NCI-H1417 (cell line): ENCODE measurements at regions not wholly inside any gene's neighbourhood (a gene's known extent, or its start where the extent isn't known, plus 50 kb on each side); places are given as distances from the start of the nearest gene placed in this dataset.
"Not testable (repeated sequence)": the region's sequence is repeated elsewhere in the genome, so short reads cannot be mapped to it uniquely, and the experiment has no call there.

Experiments used
- DNase-seq, 3 experiments: peaks; one replicate each; lab custom pipeline; 2025; lab: John Stamatoyannopoulos, UW

- not testable (repeated sequence) for DNase-seq
These were observed 84.7 kb downstream of the METTL2B start for GRCh38 chr7:128561116-128561722.

- not testable (repeated sequence) for DNase-seq
These were observed 86.2 kb downstream of the METTL2B start for GRCh38 chr7:128562795-128563194.

DNA sequence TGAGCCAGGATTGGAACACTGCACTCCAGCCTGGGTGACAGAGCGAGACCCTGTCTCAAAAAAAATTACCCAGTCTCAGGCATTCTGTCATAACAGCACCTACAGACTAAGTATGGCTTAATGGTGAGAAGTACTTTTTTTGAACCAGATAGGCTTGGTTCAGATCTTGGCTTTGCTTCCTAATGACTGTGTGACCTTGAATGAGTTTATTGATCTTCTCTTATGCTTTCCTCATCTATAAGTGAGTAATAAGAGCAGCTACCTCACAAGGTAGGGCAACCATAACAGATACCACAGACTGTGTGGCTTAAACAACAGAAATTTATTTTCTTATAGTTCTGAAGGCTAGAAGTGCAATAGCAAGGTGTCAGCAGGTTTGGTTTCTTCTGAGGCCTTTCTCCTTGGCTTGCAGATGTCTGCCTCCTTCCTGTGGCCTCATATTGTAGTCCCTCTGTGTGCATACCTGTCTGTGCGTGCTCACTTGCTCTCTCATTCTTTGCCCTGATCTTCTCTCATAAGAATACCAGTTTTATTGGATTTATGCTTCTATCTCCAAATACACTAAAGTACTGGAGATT lies 87.7 kb downstream of the METTL2B start:
- not testable (repeated sequence) for DNase-seq

GRCh38 chr7:128564932-128565864 lies 88.7 kb downstream of the METTL2B start:
- not testable (repeated sequence) for DNase-seq

DNA sequence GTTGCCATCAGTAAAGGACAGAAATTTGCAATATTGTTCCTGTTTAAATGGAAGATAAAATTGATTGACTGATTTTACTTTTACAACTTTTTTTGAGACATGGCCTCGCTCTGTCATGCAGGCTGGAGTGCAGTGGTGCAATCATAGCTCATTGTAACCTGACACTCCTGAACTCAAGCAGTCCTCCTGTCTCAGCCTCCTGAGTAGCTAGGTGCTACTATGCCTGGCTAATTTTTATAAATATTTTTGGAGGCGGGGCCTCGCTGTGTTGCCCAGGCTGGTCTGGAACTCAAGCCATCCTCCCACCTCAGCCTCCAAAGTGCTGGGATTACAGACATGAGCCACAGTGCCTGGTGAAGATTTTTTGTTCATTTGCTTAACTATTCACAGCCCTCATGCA lies 96.8 kb upstream of the GARIN1A start:
- peak in 1 of 3 experiments; percentile 28 for DNase-seq

DNA sequence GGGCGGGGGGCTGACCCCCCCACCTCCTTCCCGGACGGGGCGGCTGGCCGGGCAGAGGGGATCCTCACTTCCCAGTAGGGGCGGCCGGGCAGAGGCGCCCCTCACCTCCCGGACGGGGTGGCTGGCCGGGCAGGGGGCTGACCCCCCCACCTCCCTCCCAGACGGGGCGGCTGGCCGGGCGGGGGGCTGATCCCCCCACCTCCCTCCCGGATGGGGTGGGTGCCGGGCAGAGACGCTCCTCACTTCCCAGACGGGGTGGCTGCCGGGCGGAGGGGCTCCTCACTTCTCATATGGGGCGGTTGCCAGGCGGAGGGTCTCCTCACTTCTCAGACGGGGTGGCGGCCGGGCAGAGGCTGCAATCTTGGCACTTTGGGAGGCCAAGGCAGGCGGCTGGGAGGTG lies 95.1 kb upstream of the GARIN1A start:
- DNase-seq = not testable (repeated sequence)

DNA sequence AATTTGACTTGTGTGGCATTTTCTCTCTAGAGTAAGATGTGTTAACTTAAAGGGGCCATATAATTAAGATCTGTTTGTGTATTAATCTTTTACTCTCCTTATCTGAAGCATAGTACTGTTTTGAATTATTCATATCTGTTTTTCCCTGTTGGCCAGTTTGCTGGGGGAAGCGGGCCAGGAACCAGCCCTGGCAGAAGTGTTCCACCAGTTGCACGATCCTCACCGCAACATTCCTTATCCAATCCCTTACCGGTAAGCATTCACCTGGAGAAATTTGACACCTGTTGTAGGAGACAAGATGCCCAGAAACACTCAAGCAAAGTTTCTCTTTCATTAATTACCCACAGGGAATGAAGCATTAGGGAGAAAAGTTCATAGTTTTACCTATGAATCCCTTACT lies 92.2 kb upstream of the GARIN1A start:
- not testable (repeated sequence) for DNase-seq

DNA sequence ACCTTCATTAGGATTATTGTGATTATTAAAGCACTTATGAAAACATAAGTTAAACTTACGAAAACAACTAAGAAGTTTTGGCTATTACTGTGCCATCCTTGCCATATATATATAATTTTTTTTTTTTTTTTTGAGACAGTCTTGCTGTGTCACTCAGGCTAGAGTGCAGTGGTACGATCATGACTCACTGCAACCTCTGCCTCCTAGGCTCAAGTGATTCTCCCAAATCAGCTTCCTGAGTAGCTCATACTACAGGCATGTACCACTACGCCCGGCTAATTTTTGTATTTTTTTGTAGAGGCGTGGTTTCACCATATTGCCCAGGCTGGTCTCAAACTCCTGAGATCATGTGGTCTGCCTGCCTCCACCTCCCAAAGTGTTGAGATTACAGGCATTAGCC lies 91.0 kb upstream of the GARIN1A start:
- not testable (repeated sequence) for DNase-seq

DNA sequence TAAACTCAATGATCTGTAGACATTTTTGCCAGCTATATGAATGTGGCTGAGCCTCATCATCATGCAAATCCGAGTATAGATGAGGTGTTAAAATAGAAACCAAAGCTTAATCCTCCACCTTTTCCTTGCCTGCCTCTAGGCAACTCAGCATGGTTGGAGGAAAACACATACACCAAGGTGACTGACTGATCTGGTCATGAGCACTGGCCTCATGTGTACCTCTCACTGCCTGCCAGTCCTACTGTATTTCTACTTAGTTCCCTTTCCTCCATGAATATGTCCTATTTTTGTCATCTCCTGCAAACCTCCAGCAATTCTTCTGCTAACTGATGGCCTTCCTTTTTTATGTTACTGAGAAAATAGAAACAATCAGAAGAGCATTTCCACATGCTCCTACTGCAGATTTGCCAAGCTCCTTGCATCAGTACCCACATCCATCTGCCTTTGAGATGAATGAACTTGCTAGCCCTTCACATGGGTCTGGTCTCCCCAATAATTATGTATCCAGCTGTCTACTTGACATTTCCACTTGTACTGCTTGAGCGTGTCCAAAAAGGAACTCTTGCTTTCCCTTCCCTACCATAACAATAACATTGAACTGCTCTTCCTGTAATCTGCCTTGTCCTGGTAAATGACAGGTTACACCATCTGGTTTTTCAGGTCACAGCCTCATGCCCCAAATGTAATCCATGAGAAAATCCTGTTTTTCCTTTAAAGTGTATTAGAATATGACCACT lies 90.1 kb upstream of the GARIN1A start:
- DNase-seq = not testable (repeated sequence)

DNA sequence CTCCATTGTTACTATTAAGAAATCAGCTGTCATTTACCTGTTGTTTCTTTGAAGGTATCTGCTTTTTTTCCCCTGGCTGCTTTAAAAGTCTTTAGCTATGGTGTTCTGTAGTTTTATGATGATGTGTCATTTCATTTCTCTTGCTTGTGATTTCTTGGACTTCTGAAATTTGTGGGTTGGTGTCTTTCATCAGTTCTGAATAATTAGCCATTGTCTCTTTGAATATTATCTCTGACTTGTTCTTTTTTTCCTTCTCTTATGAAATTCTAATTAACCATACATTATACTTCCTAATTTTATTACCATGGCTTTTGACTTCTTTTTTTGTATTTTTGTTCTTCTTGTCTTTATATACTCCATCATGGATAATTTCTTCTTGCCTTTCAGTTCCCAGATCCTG lies 85.4 kb upstream of the GARIN1A start:
- not testable (repeated sequence) for DNase-seq

- no peak for DNase-seq
These were observed 80.4 kb upstream of the GARIN1A start for GRCh38 chr7:128591705-128592104.

- not testable (repeated sequence) for DNase-seq
These were observed 79.9 kb upstream of the GARIN1A start for GRCh38 chr7:128592209-128592608.

DNA sequence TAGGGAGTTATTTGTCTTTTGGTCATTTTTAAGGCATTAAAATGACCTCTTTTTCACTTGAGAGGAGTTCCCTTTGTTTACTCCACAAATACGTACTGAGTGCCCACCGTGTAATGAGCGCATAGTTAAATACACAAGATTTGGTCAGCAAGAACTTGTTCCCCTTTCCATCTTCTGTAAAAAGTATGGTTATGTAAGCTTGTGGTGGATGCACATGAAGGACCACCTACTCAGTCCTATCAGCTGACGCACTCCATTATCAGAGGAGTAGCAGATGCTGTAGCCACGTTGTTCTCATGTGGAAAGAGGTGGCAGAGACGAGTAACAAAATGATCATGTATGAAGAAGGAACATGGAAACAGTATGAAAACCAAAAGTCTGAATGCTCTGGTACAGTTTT lies 78.0 kb upstream of the GARIN1A start:
- not testable (repeated sequence) for DNase-seq

GRCh38 chr7:128596336-128597128 lies 75.6 kb upstream of the GARIN1A start:
- not testable (repeated sequence) for DNase-seq

- not testable (repeated sequence) for DNase-seq
These were observed 73.1 kb upstream of the GARIN1A start for GRCh38 chr7:128598946-128599345.

DNA sequence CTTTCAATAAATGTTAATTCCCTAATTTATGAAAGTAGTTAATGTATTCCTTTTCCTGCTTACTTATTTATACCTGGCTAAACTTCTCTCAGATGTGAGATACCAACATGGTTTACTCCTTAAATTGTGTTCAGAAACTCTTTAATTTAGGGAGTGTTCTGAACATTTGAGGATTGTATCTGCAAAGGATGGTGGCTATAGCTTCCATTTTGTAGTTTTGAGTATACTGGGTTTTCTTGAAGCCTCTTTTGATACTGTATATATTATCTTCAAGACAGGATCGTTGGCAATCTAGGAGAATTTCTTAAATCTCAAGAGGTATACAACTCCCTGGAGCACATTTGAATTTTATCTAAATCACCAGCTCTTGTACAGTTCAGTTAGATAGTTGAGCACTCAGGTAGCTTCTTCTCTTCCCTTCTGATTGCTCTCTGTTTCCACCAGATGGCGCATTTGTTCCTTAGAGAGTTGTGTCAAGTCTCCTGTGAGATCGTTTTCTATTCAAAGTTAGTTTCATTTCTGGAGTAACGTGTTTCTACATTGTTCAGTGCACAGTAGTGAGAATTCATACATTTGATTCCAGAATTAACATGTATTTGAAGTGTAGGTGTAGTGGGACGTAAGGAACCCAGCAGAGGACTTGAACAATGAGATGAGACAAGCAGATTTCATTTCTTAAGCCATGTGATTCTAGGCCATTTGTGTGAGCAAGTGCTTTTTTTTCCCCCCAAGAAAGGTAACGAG lies 63.2 kb upstream of the GARIN1A start:
- DNase-seq = peak; percentile 48 to 87 (median 49)

DNA sequence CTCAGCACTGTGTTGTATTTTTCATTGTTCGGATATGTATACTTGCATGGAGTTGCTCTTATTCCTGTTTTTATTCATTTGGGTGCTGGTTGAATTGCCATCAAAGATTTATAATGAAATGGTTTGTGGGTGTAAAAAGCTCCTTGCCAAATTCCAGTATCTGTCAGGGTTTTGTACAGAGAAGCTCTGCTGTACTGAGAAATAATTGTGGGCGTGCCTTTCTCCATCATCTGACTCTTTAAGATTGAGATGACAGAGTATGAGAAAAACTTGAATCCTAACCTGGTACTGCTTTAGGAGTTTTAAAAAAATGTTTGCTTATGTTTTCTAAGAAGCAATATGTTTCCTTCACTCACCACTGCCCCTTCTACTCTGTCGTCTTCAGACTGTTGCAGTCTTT lies 58.7 kb upstream of the GARIN1A start:
- not testable (repeated sequence) for DNase-seq

DNA sequence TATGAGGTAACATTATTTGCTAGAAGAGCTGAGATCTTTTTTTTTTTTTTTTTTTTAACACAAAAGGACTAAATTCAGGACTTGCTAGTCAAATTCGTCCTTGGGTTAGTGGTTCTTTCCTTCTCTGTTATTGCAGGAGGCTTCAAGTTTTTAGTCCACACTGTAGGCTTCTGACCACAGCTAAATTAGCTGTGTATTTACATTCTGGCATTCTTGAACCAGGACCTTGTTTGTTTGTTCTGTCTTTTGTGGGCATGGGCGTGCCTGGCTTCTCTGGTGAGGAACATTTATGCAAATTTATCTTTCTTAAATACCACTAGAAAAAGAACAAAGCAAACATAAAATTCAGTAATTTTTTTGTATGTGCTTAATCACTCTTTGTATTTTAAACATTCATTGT lies 57.3 kb upstream of the GARIN1A start:
- not testable (repeated sequence) for DNase-seq

GRCh38 chr7:128616799-128617198 lies 55.3 kb upstream of the GARIN1A start:
- not testable (repeated sequence) for DNase-seq
